Common myeloid progenitor, CD34-positive (primary cell): ENCODE measurements at regions not wholly inside any gene's neighbourhood (a gene's known extent, or its start where the extent isn't known, plus 50 kb on each side); places are given as distances from the start of the nearest gene placed in this dataset.

Experiments
- CTCF ChIA-PET: fragments of 350-600 bp; sonication (Branson Sonifier 250); formaldehyde crosslinking; loops from one replicate; lab custom pipeline; 2021; ENCODE audit warnings: antibody characterized with exemption; lab: Charles Lee
- POLR2A ChIA-PET: fragments of 350-600 bp; sonication (Branson Sonifier 250); formaldehyde crosslinking; loops from one replicate; lab custom pipeline; 2021; ENCODE audit warnings: antibody characterized with exemption; lab: Charles Lee
- DNase-seq, 3 donors: peaks; one replicate each; pipeline versions ENCODE4 v3.0.0 to v3.0.0-alpha.2; 2013
- H3K27ac ChIP-seq, 2 experiments: 1 replicate in 1 of 2; 2 replicates in 1 of 2; pipeline ENCODE4 v1.7.0; 2013; ENCODE audit warnings: inconsistent platforms in 2 of 2, low read length in 2 of 2, mild to moderate bottlenecking in 2 of 2, low read depth in 1 of 2, moderate library complexity in 1 of 2; ENCODE audit not compliant: severe bottlenecking in 2 of 2, insufficient read depth in 1 of 2, poor library complexity in 1 of 2
- H3K27me3 ChIP-seq, 5 experiments: replicated peaks in 2 of 5; 1 replicate in 3 of 5; 2 replicates in 2 of 5; pipeline versions ENCODE4 v1.6.1 to v1.7.0; 2013; ENCODE audit warnings: low read length in 4 of 5, mild to moderate bottlenecking in 2 of 5, moderate library complexity in 2 of 5, inconsistent platforms in 1 of 5; ENCODE audit not compliant: insufficient read depth in 5 of 5, control insufficient read depth in 4 of 5
- H3K36me3 ChIP-seq, 4 experiments: 1 replicate in 2 of 4; 2 replicates in 2 of 4; pipeline versions ENCODE4 v1.6.1 to v1.7.0; 2013; ENCODE audit warnings: low read length in 3 of 4, control low read depth in 1 of 4, mild to moderate bottlenecking in 1 of 4; ENCODE audit not compliant: control insufficient read depth in 4 of 4, insufficient read depth in 4 of 4
- H3K4me1 ChIP-seq, 4 experiments: 1 replicate in 3 of 4; 2 replicates in 1 of 4; pipeline versions ENCODE4 v1.6.1 to v1.7.1; 2013; ENCODE audit warnings: low read length in 3 of 4, mild to moderate bottlenecking in 3 of 4, control low read depth in 1 of 4, inconsistent platforms in 1 of 4, moderate library complexity in 1 of 4; ENCODE audit not compliant: control insufficient read depth in 4 of 4, insufficient read depth in 4 of 4; ENCODE audit errors: control extremely low read depth in 1 of 4
- H3K4me3 ChIP-seq, 7 experiments: 1 replicate in 4 of 7; 2 replicates in 3 of 7; pipeline versions ENCODE4 v1.5.1 to v1.7.0; 2013; ENCODE audit warnings: mild to moderate bottlenecking in 7 of 7, low read length in 6 of 7, moderate library complexity in 6 of 7, inconsistent platforms in 2 of 7, low read depth in 2 of 7, control low read depth in 1 of 7; ENCODE audit not compliant: insufficient read depth in 4 of 7, control insufficient read depth in 1 of 7; ENCODE audit errors: extremely low read depth in 1 of 7
- H3K9me3 ChIP-seq, 5 experiments: 1 replicate in 4 of 5; 2 replicates in 1 of 5; pipeline versions ENCODE4 v1.6.1 to v1.7.1; 2013; ENCODE audit warnings: low read length in 4 of 5, mild to moderate bottlenecking in 2 of 5, inconsistent platforms in 1 of 5, low read depth in 1 of 5, moderate library complexity in 1 of 5; ENCODE audit not compliant: control insufficient read depth in 4 of 5, insufficient read depth in 2 of 5; ENCODE audit errors: control extremely low read depth in 1 of 5
- WGBS: methylation state at CpG from one replicate; pipeline ENCODE4 v1.1.5; 2013; ENCODE audit not compliant: insufficient coverage; 5-methylcytosine and 5-hydroxymethylcytosine counted together

- 98% methylated on average over 4 of the region's 5 CpGs for WGBS
- Histone ChIP-seq H3K36me3 (no peaks in the 10 kb centered on the region), H3K4me3 (no peak overlapping the region), H3K4me1 (no peaks in the 10 kb centered on the region), H3K27me3 (no peaks in the 10 kb centered on the region), H3K27ac (no peak overlapping the region), H3K9me3 (no peaks in the 10 kb centered on the region)
- ChIA-PET POLR2A (no interaction called here), CTCF (no interaction called here)
- no peak for DNase-seq
Observed at GRCh38 chr5:116696366-116696765, 121.7 kb upstream of the SEMA6A start.

GRCh38 chr5:116695681-116696080 is 121.1 kb upstream of the SEMA6A start:
- WGBS, result 83% methylated on average over 1 of the region's 3 CpGs

GRCh38 chr5:116686438-116686837 is 111.8 kb upstream of the SEMA6A start:
- DNase-seq, result no peak
- peaks cover 0 to 7% (median under 1%) of the 10 kb centered on the region in 4 experiments for H3K4me1 ChIP-seq
- H3K4me3 ChIP-seq, result no peak overlapping the region
- H3K27ac ChIP-seq, result no peak overlapping the region
- no peaks in the 10 kb centered on the region for H3K9me3 ChIP-seq
- ChIA-PET POLR2A (no interaction called here), CTCF (no interaction called here)
- no peaks in the 10 kb centered on the region for H3K27me3 ChIP-seq
- H3K36me3 ChIP-seq, result no peaks in the 10 kb centered on the region
- 90% methylated on average over 2 of the region's 4 CpGs for WGBS

More at GRCh38 chr5:116695681-116696080, 121.1 kb upstream of the SEMA6A start:
- Histone ChIP-seq H3K4me3 (no peak overlapping the region), H3K27me3 (no peaks in the 10 kb centered on the region), H3K36me3 (no peaks in the 10 kb centered on the region), H3K4me1 (no peaks in the 10 kb centered on the region), H3K9me3 (no peaks in the 10 kb centered on the region), H3K27ac (no peak overlapping the region)
- ChIA-PET CTCF (no interaction called here), POLR2A (no interaction called here)
- no peak for DNase-seq

GRCh38 chr5:116685931-116686330 is 111.3 kb upstream of the SEMA6A start:
- CTCF ChIA-PET, result no interaction called here
- no peaks in the 10 kb centered on the region for H3K9me3 ChIP-seq
- H3K4me3 ChIP-seq, result no peak overlapping the region
- H3K27me3 ChIP-seq, result no peaks in the 10 kb centered on the region
- WGBS, result 96% methylated on average over 8 of the region's 9 CpGs
- POLR2A ChIA-PET, result no interaction called here
- peaks cover 0 to 7% (median under 1%) of the 10 kb centered on the region in 4 experiments for H3K4me1 ChIP-seq
- no peak for DNase-seq
- H3K36me3 ChIP-seq, result no peaks in the 10 kb centered on the region
- no peak overlapping the region for H3K27ac ChIP-seq

GRCh38 chr5:116685069-116685468 is 110.4 kb upstream of the SEMA6A start:
- Histone ChIP-seq H3K4me1 (peaks cover 0 to 7% (median under 1%) of the 10 kb centered on the region in 4 experiments), H3K27ac (no peak overlapping the region), H3K4me3 (peak overlapping the region in 2 of 7 experiments; percentile 8 to 25), H3K27me3 (no peaks in the 10 kb centered on the region), H3K9me3 (no peaks in the 10 kb centered on the region), H3K36me3 (no peaks in the 10 kb centered on the region)
- ChIA-PET POLR2A (no interaction called here), CTCF (no interaction called here)
- peak in 1 of 3 donors; percentile 7 for DNase-seq
- WGBS, result 88% methylated on average over 5 of the region's 6 CpGs

- H3K36me3 ChIP-seq, result no peaks in the 10 kb centered on the region
- peak; percentile 2 to 74 (median 66) for DNase-seq
- ChIA-PET POLR2A (no interaction called here), CTCF (no interaction called here)
- H3K9me3 ChIP-seq, result no peaks in the 10 kb centered on the region
- H3K4me3 ChIP-seq, result no peak overlapping the region
- H3K27ac ChIP-seq, result no peak overlapping the region
- peaks cover 0 to 7% (median under 1%) of the 10 kb centered on the region in 4 experiments for H3K4me1 ChIP-seq
- WGBS, result 69% methylated on average over 5 of the region's 7 CpGs
- H3K27me3 ChIP-seq, result no peaks in the 10 kb centered on the region
Observed at GRCh38 chr5:116681334-116682013, 106.9 kb upstream of the SEMA6A start.

GRCh38 chr5:116675626-116675910 is 100.9 kb upstream of the SEMA6A start:
- CTCF ChIA-PET, result no interaction called here
- H3K27ac ChIP-seq, result no peak overlapping the region
- H3K36me3 ChIP-seq, result no peaks in the 10 kb centered on the region
- 100% methylated on average over 3 of the region's 4 CpGs for WGBS
- no peak overlapping the region for H3K4me3 ChIP-seq
- peaks cover 0 to 3% (median 0%) of the 10 kb centered on the region in 5 experiments for H3K27me3 ChIP-seq
- no peak for DNase-seq
- H3K4me1 ChIP-seq, result no peaks in the 10 kb centered on the region
- POLR2A ChIA-PET, result no interaction called here
- H3K9me3 ChIP-seq, result no peaks in the 10 kb centered on the region
